Activated CD8-positive, alpha-beta memory T cell treated with anti-CD3 and anti-CD28 coated beads for 4 hours (primary cell): ENCODE measurements at regions not wholly inside any gene's neighbourhood (a gene's known extent, or its start where the extent isn't known, plus 50 kb on each side); places are given as distances from the start of the nearest gene placed in this dataset.
"Not testable (repeated sequence)": the region's sequence is repeated elsewhere in the genome, so short reads cannot be mapped to it uniquely, and the experiment has no call there.

ENCODE experiments used
- DNase-seq, 2 donors: peaks; one replicate each; pipeline ENCODE4 v3.0.0-alpha.2; 2020; ENCODE audit warnings: low read depth in 2 of 2

DNA sequence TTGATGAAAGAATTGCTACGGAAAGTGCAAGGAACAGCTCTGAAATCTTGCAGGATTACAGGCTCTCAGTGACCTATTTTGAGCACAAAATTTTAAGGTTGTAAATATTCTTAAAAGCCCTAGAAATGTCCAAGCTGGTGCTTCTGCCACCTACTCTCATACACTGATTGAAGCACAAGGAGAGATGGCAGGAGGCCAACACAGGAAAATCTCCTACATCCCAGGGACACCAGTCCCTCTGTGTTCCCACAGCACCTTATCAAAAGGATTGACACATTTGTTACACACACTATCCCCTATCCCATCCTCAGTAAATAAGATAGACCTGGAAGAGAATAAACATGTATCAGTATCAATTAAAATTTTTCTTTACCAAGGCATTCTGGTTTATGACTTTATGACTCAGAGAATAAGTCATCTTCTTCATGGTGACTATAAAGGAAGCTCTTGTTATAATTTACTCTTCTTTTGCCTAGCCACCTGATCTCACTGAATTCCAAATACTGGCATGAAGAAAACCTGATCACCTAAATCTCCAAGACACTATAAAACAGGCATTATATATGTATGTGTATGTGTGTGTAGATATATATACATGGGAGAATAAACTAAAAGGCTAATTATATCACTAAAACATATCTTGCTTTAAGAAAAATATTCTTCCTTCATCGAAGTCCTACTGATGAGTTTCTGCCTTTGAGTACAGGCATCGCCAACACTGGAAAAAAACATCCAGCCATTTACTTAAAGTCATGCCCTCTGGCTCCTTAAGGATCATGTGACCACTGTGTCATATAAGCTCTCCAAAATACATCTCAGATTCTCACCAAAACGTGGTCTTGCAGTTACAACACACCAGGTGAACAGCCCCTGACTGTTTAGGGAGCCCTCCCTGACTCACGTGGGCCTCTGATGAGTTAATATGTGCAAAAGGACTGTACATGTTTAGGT, 208.1 kb upstream of the NR2F2 start:
- DNase-seq, result no peak

- DNase-seq, result no peak
Observed at GRCh38 chr15:96123028-96123400, 207.5 kb upstream of the NR2F2 start.

GRCh38 chr15:96123630-96124187, 206.8 kb upstream of the NR2F2 start:
- no peak for DNase-seq

DNA sequence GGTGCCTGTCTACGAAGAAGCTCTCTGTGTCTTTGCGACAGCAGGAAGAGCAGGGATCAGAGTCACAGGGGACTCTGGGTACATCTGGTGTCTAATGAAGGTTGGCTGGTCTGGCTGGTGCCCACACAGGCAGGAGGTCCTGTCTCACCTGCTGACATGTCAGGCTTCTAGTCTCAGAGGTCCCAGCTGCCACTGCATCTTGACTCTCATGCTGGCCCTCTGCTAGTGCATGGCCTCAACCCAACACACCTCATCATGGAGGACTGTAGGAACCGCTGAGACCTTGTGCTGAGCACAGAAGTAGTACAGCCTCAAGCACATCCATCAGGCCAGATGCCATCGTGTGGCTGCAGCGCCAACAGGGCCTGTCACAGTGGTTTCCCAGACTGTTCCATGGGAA, 206.1 kb upstream of the NR2F2 start:
- no peak for DNase-seq

DNA sequence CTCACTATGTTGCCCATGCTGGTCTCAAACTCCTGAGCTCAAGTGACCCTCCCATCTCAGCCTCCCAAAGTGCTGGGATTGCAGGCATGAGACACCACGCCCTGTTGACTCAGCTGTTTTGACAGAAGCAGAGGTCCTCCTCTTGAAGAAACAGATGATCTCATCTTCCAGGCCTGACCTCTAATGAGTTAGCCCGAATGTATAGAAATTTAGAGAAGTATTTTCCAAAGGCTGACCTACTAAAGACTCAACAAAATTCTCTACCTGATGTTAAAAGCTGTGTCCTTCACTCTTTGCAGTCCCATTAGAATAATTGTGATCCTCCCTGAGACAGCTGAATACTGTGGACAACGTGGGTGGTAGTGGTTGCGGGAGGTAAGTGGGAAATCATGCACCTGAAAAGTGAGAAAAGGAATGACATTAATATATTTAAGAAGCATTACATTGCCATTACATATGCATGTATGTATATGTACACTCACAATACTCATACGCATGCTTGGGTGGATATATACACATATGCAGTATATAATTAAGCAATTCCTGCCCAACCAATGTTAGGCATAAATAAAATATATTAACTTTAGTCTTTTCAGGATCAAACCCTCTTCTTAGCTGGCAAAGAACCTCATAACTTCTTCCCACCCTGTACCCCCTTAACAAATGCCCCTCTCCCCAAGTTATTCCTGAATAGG, 204.6 kb upstream of the NR2F2 start:
- DNase-seq, result no peak

GRCh38 chr15:96126859-96127258, 203.6 kb upstream of the NR2F2 start:
- no peak for DNase-seq

GRCh38 chr15:96130734-96131133, 199.8 kb upstream of the NR2F2 start:
- no peak for DNase-seq

- DNase-seq, result no peak
Observed at GRCh38 chr15:96132126-96132525, 198.4 kb upstream of the NR2F2 start.

DNA sequence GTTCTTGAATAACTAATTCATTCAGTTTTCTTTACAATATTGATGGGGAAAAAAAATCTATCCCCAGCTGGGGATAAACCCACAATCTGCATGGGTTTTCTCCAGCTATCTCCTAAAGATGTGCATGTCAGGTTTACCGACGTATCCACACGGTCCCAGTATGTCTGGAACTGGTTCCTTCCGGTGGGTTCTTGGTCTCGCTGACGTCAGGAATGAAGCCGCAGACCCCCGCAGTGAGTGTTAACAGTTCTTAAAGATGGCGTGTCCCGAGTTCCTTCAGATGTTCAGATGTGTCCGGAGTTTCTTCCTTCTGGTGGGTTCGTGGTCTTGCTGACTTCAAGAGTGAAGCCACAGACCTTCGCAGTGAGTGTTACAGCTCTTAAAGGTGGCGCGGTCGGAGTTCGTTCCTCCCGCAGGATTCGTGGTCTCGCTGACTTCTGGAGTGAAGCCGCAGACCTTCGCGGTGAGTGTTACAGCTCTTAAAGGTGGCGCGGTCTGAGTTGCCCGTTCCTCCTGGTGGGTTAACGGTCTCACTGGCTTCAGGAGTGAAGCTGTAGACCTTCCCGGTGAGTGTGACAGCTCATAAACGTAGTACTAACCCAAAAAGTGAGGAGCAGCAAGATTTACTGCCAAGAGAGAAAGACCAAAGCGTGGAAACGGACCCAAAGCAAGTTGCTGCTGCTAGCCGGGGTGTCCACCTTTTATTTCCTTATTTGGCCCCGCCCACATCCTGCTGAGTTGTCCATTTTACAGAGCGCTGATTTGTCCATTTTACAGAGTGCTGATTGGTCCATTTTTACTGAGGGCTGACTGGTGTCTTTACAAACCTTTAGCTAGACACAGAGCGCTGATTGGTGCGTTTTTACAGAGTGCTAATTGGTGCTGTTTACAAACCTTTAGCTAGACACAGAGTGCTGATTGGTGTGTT, 195.1 kb upstream of the NR2F2 start:
- no peak for DNase-seq

DNA sequence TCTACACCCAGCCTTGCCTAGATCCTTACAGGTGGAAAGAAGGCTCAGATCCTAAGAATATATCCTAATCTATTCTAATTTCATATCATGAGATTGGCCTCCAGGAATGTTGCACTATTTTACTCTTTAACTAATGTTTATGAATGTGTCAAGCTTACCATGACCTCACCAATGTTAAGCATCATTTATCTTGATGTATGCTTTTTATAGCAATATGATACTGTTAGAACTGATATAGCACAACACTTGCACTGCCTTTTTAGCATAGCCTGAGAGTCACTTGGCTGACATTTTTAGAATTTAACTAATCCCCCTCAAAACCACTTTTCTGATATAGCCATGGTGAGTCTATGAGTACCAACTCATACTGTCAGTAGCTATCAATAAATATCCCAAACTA, 191.5 kb upstream of the NR2F2 start:
- no peak for DNase-seq

- no peak for DNase-seq
Observed at GRCh38 chr15:96142498-96142897, 188.0 kb upstream of the NR2F2 start.

- DNase-seq, result no peak
Observed at GRCh38 chr15:96144734-96145133, 185.8 kb upstream of the NR2F2 start.

- no peak for DNase-seq
Observed at GRCh38 chr15:96146726-96147125, 183.8 kb upstream of the NR2F2 start.

DNA sequence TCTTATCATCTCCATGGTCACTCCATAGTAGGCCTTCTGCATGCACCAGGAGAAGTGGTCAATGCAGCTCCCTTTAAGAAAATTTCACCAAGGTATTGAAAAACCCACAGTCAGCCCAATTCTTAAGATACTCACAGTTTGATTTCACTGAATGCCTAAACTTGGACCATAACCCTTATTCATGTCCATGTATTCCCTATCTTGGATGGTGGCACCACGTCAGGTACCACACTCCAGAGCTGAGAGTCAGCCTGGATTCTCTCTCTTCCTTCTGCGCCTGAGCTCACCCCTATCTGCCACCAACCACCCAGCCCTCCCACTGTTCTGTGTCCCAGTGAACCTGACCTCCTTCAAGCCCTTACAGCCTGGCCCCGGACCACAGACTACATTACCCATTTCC, 183.2 kb upstream of the NR2F2 start:
- DNase-seq, result no peak

- DNase-seq, result no peak
Observed at GRCh38 chr15:96150254-96150653, 180.2 kb upstream of the NR2F2 start.

GRCh38 chr15:96151749-96152148, 178.8 kb upstream of the NR2F2 start:
- not testable (repeated sequence) for DNase-seq

- no peak for DNase-seq
Observed at GRCh38 chr15:96153929-96154328, 176.6 kb upstream of the NR2F2 start.

DNA sequence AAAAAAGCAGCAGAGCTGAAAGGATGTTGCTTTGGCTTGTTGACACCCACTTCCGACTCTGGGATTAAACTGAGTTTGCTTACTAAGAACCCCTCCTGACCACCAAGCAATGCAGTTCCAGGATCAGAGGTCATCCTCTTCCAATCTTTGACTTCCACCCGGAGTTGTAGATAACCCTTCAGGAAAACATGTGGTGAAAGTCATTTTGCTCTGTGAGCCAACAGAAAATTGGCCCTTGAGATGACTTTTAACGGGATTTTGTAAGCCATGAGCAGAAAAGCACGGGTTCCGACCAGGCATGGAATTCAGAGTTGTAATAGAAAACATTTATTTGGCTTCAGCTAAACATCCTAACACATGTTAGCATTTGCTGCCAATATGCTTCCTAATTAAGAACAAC, 171.6 kb upstream of the NR2F2 start:
- DNase-seq, result no peak

GRCh38 chr15:96160269-96160668, 170.2 kb upstream of the NR2F2 start:
- no peak for DNase-seq

DNA sequence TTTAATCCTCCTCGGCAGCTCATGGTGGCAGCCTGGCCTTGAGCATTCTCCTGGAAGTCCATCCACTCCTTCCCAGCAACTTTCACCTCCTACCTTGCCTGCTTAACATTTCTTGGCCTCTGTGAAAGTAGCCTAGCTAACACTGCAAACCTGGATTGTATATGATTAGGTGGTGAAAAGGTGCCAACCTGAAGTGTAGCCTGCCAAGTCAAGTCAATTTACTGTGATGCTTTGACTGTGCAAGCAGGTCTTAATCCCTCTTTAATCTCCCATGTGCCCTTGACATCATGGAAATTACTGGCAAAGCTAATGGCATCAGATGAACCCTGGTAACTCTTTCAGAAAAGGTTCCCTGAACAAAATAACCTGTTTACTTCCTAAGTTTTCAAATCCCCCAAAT, 169.7 kb upstream of the NR2F2 start:
- no peak for DNase-seq

DNA sequence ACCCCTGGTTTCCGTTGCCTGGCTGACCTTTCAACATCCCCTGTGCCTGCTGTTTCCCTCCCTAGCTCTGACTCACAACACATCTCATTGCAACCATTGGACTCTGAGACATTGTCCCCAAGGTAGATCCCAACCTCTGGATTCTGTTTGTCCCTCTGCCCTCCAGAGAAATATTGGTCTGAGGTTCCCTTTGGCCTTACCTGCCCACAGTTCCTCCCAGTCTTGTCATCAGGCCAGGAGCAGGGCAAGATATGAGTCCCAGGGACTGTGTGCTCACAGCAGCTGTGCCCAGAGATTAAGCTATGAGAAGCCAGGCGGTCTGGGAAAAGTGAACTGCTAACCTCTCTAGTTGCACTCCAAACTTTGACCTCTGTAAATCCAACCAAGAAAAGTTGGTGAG, 168.2 kb upstream of the NR2F2 start:
- DNase-seq, result no peak

DNA sequence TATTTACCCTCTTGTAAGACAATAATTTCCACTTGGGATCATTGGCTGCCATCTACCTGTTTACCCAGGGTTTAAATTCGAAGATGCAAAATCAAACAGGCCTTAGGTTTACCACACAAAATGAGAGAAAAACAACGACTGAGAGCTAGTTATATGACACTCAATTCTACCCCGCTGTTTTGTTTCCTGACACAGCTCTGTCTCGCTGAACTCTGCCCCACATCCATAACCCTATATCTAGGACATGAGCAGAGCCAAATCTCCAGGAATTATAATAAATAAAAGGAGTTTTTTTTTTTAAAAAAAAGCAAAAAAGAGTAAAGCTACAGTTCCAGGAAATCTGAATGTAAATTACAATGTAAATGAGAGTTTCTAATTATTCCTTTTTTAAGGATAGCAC, 165.4 kb upstream of the NR2F2 start:
- DNase-seq, result no peak
